ENCODE measurements at regions not wholly inside any gene's neighbourhood (a gene's known extent, or its start where the extent isn't known, plus 50 kb on each side); places are given as distances from the start of the nearest gene placed in this dataset.

- no peak overlapping the region for H3K27ac ChIP-seq (ENCODE audit: low read depth in 1 of 2, low read length in 1 of 2)
- H3K9me3 ChIP-seq (ENCODE audit: control insufficient read depth in 2 of 2, insufficient read depth in 1 of 2, low read length in 1 of 2) = peaks cover 0 to 8% of the 10 kb centered on the region in 2 donors
- DNase-seq (ENCODE audit: low read depth in 6 of 9, low spot score in 9 of 9) = no peak
- 93% methylated on average over 4 of the region's 4 CpGs for WGBS
- H3K36me3 ChIP-seq (ENCODE audit: control insufficient read depth in 2 of 2, insufficient read depth in 2 of 2, low read length in 1 of 2) = no peaks in the 10 kb centered on the region
- no peaks in the 10 kb centered on the region for H3K4me1 ChIP-seq (ENCODE audit: control insufficient read depth in 2 of 2, insufficient read depth in 2 of 2, low read length in 2 of 2)
- H3K4me3 ChIP-seq (ENCODE audit: low read length in 2 of 2) = no peak overlapping the region
- no peaks in the 10 kb centered on the region for H3K27me3 ChIP-seq (ENCODE audit: control insufficient read depth in 2 of 2, insufficient read depth in 1 of 2, low read length in 1 of 2)
Measured at GRCh38 chr6:106875782-106876321, 98.7 kb downstream of the CD24 start.

- Histone ChIP-seq H3K4me3 (ENCODE audit: low read length in 2 of 2) (no peak overlapping the region), H3K27me3 (ENCODE audit: control insufficient read depth in 2 of 2, insufficient read depth in 1 of 2, low read length in 1 of 2) (no peaks in the 10 kb centered on the region), H3K27ac (ENCODE audit: low read depth in 1 of 2, low read length in 1 of 2) (no peak overlapping the region), H3K9me3 (ENCODE audit: control insufficient read depth in 2 of 2, insufficient read depth in 1 of 2, low read length in 1 of 2) (peaks cover 0 to 8% of the 10 kb centered on the region in 2 donors), H3K36me3 (ENCODE audit: control insufficient read depth in 2 of 2, insufficient read depth in 2 of 2, low read length in 1 of 2) (no peaks in the 10 kb centered on the region), H3K4me1 (ENCODE audit: control insufficient read depth in 2 of 2, insufficient read depth in 2 of 2, low read length in 2 of 2) (no peaks in the 10 kb centered on the region)
- DNase-seq (ENCODE audit: low read depth in 6 of 9, low spot score in 9 of 9) = no peak
Measured at GRCh38 chr6:106874481-106874880, 100.0 kb downstream of the CD24 start.

- DNase-seq (ENCODE audit: low read depth in 6 of 9, low spot score in 9 of 9) = no peak
- Histone ChIP-seq H3K9me3 (ENCODE audit: control insufficient read depth in 2 of 2, insufficient read depth in 1 of 2, low read length in 1 of 2) (peaks cover 0 to 8% of the 10 kb centered on the region in 2 donors), H3K27ac (ENCODE audit: low read depth in 1 of 2, low read length in 1 of 2) (no peak overlapping the region), H3K4me1 (ENCODE audit: control insufficient read depth in 2 of 2, insufficient read depth in 2 of 2, low read length in 2 of 2) (no peaks in the 10 kb centered on the region), H3K27me3 (ENCODE audit: control insufficient read depth in 2 of 2, insufficient read depth in 1 of 2, low read length in 1 of 2) (no peaks in the 10 kb centered on the region), H3K36me3 (ENCODE audit: control insufficient read depth in 2 of 2, insufficient read depth in 2 of 2, low read length in 1 of 2) (no peaks in the 10 kb centered on the region), H3K4me3 (ENCODE audit: low read length in 2 of 2) (no peak overlapping the region)
- 89% methylated on average over 3 of the region's 3 CpGs for WGBS
Measured at GRCh38 chr6:106872049-106872448, 102.5 kb downstream of the CD24 start.

GRCh38 chr6:106870824-106871717 lies 103.5 kb downstream of the CD24 start:
- H3K27ac ChIP-seq (ENCODE audit: low read depth in 1 of 2, low read length in 1 of 2) = no peak overlapping the region

GRCh38 chr6:106870069-106870468 lies 104.5 kb downstream of the CD24 start:
- Histone ChIP-seq H3K4me1 (ENCODE audit: control insufficient read depth in 2 of 2, insufficient read depth in 2 of 2, low read length in 2 of 2) (no peaks in the 10 kb centered on the region), H3K36me3 (ENCODE audit: control insufficient read depth in 2 of 2, insufficient read depth in 2 of 2, low read length in 1 of 2) (no peaks in the 10 kb centered on the region), H3K27ac (ENCODE audit: low read depth in 1 of 2, low read length in 1 of 2) (no peak overlapping the region), H3K4me3 (ENCODE audit: low read length in 2 of 2) (no peak overlapping the region), H3K27me3 (ENCODE audit: control insufficient read depth in 2 of 2, insufficient read depth in 1 of 2, low read length in 1 of 2) (no peaks in the 10 kb centered on the region), H3K9me3 (ENCODE audit: control insufficient read depth in 2 of 2, insufficient read depth in 1 of 2, low read length in 1 of 2) (peaks cover 1 to 11% of the 10 kb centered on the region in 2 donors)
- WGBS = 97% methylated on average over 1 of the region's 1 CpG
- DNase-seq (ENCODE audit: low read depth in 6 of 9, low spot score in 9 of 9) = no peak

More at GRCh38 chr6:106870824-106871717, 103.5 kb downstream of the CD24 start:
- Histone ChIP-seq H3K4me3 (ENCODE audit: low read length in 2 of 2) (no peak overlapping the region), H3K4me1 (ENCODE audit: control insufficient read depth in 2 of 2, insufficient read depth in 2 of 2, low read length in 2 of 2) (no peaks in the 10 kb centered on the region), H3K27me3 (ENCODE audit: control insufficient read depth in 2 of 2, insufficient read depth in 1 of 2, low read length in 1 of 2) (no peaks in the 10 kb centered on the region), H3K9me3 (ENCODE audit: control insufficient read depth in 2 of 2, insufficient read depth in 1 of 2, low read length in 1 of 2) (peaks cover 1 to 14% of the 10 kb centered on the region in 2 donors), H3K36me3 (ENCODE audit: control insufficient read depth in 2 of 2, insufficient read depth in 2 of 2, low read length in 1 of 2) (no peaks in the 10 kb centered on the region)
- no peak for DNase-seq (ENCODE audit: low read depth in 6 of 9, low spot score in 9 of 9)
- 88% methylated on average over 3 of the region's 3 CpGs for WGBS

- Histone ChIP-seq H3K4me1 (ENCODE audit: control insufficient read depth in 2 of 2, insufficient read depth in 2 of 2, low read length in 2 of 2) (no peaks in the 10 kb centered on the region), H3K9me3 (ENCODE audit: control insufficient read depth in 2 of 2, insufficient read depth in 1 of 2, low read length in 1 of 2) (peaks cover 1 to 15% of the 10 kb centered on the region in 2 donors), H3K27me3 (ENCODE audit: control insufficient read depth in 2 of 2, insufficient read depth in 1 of 2, low read length in 1 of 2) (no peaks in the 10 kb centered on the region), H3K4me3 (ENCODE audit: low read length in 2 of 2) (no peak overlapping the region), H3K27ac (ENCODE audit: low read depth in 1 of 2, low read length in 1 of 2) (no peak overlapping the region), H3K36me3 (ENCODE audit: control insufficient read depth in 2 of 2, insufficient read depth in 2 of 2, low read length in 1 of 2) (no peaks in the 10 kb centered on the region)
- 93% methylated on average over 5 of the region's 5 CpGs for WGBS
- DNase-seq (ENCODE audit: low read depth in 6 of 9, low spot score in 9 of 9) = no peak
Measured at GRCh38 chr6:106869203-106869602, 105.3 kb downstream of the CD24 start.

GRCh38 chr6:106866875-106867658 lies 107.5 kb downstream of the CD24 start:
- no peak for DNase-seq (ENCODE audit: low read depth in 6 of 9, low spot score in 9 of 9)
- H3K9me3 ChIP-seq (ENCODE audit: control insufficient read depth in 2 of 2, insufficient read depth in 1 of 2, low read length in 1 of 2) = peaks cover 1 to 28% of the 10 kb centered on the region in 2 donors
- H3K4me3 ChIP-seq (ENCODE audit: low read length in 2 of 2) = no peak overlapping the region
- no peak overlapping the region for H3K27ac ChIP-seq (ENCODE audit: low read depth in 1 of 2, low read length in 1 of 2)
- H3K36me3 ChIP-seq (ENCODE audit: control insufficient read depth in 2 of 2, insufficient read depth in 2 of 2, low read length in 1 of 2) = no peaks in the 10 kb centered on the region
- H3K27me3 ChIP-seq (ENCODE audit: control insufficient read depth in 2 of 2, insufficient read depth in 1 of 2, low read length in 1 of 2) = no peaks in the 10 kb centered on the region
- no peaks in the 10 kb centered on the region for H3K4me1 ChIP-seq (ENCODE audit: control insufficient read depth in 2 of 2, insufficient read depth in 2 of 2, low read length in 2 of 2)
- 92% methylated on average over 15 of the region's 15 CpGs for WGBS

GRCh38 chr6:106862858-106863257 lies 111.7 kb downstream of the CD24 start:
- H3K4me3 ChIP-seq (ENCODE audit: low read length in 2 of 2) = no peak overlapping the region
- WGBS = 93% methylated on average over 4 of the region's 4 CpGs
- H3K27me3 ChIP-seq (ENCODE audit: control insufficient read depth in 2 of 2, insufficient read depth in 1 of 2, low read length in 1 of 2) = no peaks in the 10 kb centered on the region
- DNase-seq (ENCODE audit: low read depth in 6 of 9, low spot score in 9 of 9) = no peak
- peaks cover 1 to 34% of the 10 kb centered on the region in 2 donors for H3K9me3 ChIP-seq (ENCODE audit: control insufficient read depth in 2 of 2, insufficient read depth in 1 of 2, low read length in 1 of 2)
- H3K36me3 ChIP-seq (ENCODE audit: control insufficient read depth in 2 of 2, insufficient read depth in 2 of 2, low read length in 1 of 2) = no peaks in the 10 kb centered on the region
- H3K27ac ChIP-seq (ENCODE audit: low read depth in 1 of 2, low read length in 1 of 2) = no peak overlapping the region
- no peaks in the 10 kb centered on the region for H3K4me1 ChIP-seq (ENCODE audit: control insufficient read depth in 2 of 2, insufficient read depth in 2 of 2, low read length in 2 of 2)

GRCh38 chr6:106860940-106861339 lies 113.6 kb downstream of the CD24 start:
- Histone ChIP-seq H3K27me3 (ENCODE audit: control insufficient read depth in 2 of 2, insufficient read depth in 1 of 2, low read length in 1 of 2) (no peaks in the 10 kb centered on the region), H3K27ac (ENCODE audit: low read depth in 1 of 2, low read length in 1 of 2) (no peak overlapping the region)

More at GRCh38 chr6:106860940-106861339, 113.6 kb downstream of the CD24 start:
- whole genome bisulfite sequencing = 92% methylated on average over 4 of the region's 4 CpGs
- H3K4me3 ChIP-seq (ENCODE audit: low read length in 2 of 2) = no peak overlapping the region
- no peak for DNase-seq (ENCODE audit: low read depth in 6 of 9, low spot score in 9 of 9)
- no peaks in the 10 kb centered on the region for H3K4me1 ChIP-seq (ENCODE audit: control insufficient read depth in 2 of 2, insufficient read depth in 2 of 2, low read length in 2 of 2)
- H3K36me3 ChIP-seq (ENCODE audit: control insufficient read depth in 2 of 2, insufficient read depth in 2 of 2, low read length in 1 of 2) = no peaks in the 10 kb centered on the region
- peaks cover 0 to 26% of the 10 kb centered on the region in 2 donors for H3K9me3 ChIP-seq (ENCODE audit: control insufficient read depth in 2 of 2, insufficient read depth in 1 of 2, low read length in 1 of 2)

Data from thymus (tissue), 11 donors.